HG02571 (cell line): ENCODE measurements at regions not wholly inside any gene's neighbourhood (a gene's known extent, or its start where the extent isn't known, plus 50 kb on each side); places are given as distances from the start of the nearest gene placed in this dataset.
"Not testable (repeated sequence)": the region's sequence is repeated elsewhere in the genome, so short reads cannot be mapped to it uniquely, and the experiment has no call there.

Experiments
- ATAC-seq: cut with Tn5 transposase; IDR thresholded peaks from one replicate; pipeline ENCODE4 v1.9.1; 2021; ENCODE audit warnings: mild to moderate bottlenecking, moderate library complexity; ENCODE audit not compliant: unreplicated experiment

DNA sequence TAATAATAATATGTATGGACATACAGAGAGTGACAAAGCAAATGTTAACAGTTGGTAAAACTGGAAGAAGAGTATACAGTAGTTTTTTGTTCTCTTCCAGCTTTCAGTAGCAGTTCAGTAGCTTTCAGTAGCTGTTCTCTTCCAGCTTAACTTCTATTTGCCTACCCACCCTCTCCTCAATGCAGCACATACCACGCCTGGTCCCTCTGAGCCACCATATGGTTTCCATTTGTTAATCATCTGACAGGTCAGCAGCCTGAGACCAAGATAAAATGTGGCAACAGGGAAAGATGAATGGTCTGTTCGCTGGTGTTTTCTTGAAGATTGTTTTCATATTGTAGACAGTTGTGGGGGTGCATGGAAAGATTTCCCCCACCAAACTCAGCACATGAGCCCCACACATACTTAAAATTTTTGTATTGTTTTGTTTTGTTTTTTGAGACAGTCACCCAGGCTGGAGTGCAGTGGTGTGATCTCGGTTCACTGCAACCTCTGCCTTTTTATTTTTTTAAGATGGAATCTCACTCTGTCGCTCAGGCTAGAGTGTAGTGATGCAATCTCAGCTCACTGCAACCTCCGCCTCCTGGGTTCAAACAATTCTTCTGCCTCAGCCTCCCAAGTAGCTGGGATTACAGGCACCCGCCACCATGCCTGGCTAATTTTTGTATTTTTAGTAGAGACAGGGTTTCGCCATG is 56.8 kb downstream of the ATP6V0E2 start:
- ATAC-seq: not testable (repeated sequence)

GRCh38 chr7:149933776-149934175 is 60.0 kb downstream of the ATP6V0E2 start:
- not testable (repeated sequence) for ATAC-seq

DNA sequence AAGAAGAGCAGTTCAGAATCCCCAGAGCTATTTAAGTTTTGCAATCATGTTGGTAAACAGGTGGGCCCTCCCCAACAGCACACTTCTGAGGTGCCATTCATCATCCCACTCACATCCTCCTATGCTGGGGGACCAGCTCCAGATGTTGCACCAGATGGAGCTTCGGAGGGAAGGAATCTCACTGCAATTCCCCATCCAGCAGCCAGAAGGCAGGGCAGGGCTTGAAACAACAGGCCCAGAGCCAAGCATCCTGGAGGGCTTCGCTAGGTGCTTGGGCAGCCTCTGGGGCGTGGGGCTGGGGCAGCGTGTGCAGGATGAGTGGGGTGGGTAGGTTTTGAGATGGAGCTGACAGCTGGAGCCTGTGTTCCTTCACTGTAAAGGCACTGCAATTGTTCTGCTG is 73.6 kb downstream of the ATP6V0E2 start:
- not testable (repeated sequence) for ATAC-seq

DNA sequence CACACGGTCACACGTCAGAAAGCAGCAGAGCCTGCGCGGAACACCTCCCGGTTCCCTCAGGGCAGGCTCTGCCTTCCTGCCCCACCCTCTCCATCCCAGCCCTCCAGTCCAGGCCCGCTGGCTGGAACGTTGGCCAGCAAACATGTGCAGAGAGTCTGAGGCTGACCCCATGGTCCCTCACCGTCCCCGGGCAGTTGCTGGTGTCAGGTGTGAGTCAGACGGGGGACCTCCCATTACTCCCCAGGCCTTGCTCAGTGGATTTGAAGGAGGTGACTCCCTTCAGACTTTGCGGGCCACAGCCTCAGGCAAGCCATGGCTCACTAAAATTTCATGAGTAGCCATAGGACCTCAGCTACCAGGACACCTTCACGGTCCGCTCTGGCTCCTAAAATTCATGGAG is 74.7 kb downstream of the ATP6V0E2 start:
- ATAC-seq: not testable (repeated sequence)

GRCh38 chr7:149949863-149950577 is 76.3 kb downstream of the ATP6V0E2 start:
- ATAC-seq: not testable (repeated sequence)

- ATAC-seq: not testable (repeated sequence)
Measured at GRCh38 chr7:149950578-149950924, 76.8 kb downstream of the ATP6V0E2 start.

DNA sequence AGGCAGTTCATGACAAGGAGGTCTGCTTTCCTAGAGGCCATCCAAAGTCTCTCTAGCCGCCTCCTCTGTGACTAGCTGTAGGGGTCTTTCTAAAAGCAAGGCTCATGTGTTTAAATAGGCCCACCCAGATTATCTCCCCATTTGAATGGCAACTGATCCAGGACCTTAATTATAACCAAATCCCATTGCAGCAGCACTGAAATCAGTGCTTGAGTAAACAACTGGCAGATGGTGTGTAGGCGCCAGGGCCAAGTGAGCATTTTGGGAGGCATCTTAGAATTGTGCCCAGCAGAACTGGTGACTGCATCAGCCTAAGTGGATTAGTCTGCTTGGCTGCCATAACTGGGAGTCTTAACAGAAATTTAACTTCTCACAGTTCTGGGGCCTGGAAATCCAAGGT is 77.8 kb downstream of the ATP6V0E2 start:
- not testable (repeated sequence) for ATAC-seq

- ATAC-seq: not testable (repeated sequence)
Measured at GRCh38 chr7:149958880-149959279, 85.1 kb downstream of the ATP6V0E2 start.

GRCh38 chr7:149960863-149961262 is 87.1 kb downstream of the ATP6V0E2 start:
- ATAC-seq: not testable (repeated sequence)

GRCh38 chr7:149961878-149962277 is 88.1 kb downstream of the ATP6V0E2 start:
- not testable (repeated sequence) for ATAC-seq

- not testable (repeated sequence) for ATAC-seq
Measured at GRCh38 chr7:149962685-149963319, 89.0 kb downstream of the ATP6V0E2 start.

- not testable (repeated sequence) for ATAC-seq
Measured at GRCh38 chr7:149963985-149964384, 90.2 kb downstream of the ATP6V0E2 start.

- ATAC-seq: not testable (repeated sequence)
Measured at GRCh38 chr7:149966444-149966843, 92.7 kb downstream of the ATP6V0E2 start.

DNA sequence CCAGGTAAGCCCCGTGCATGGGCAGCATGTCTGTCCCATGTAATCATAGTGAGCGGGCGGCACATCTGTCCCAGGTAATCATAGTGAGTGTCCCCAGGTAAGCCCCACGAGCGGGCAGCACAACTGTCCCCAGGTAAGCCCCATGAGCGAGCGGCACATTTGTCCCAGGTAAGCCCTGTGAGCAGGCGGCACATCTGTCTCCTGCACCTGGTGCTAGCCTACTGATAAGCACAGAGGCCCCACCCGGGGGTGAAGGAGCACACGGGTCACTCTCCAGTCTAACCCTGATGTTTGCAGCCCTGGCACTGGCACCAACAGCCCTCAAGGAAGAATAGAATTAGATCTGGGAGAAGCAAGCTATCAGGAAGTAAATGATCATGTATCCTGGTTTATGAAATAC is 99.2 kb downstream of the ATP6V0E2 start:
- not testable (repeated sequence) for ATAC-seq

GRCh38 chr7:149973681-149974080 is 99.9 kb downstream of the ATP6V0E2 start:
- ATAC-seq: not testable (repeated sequence)

GRCh38 chr7:149975608-149976007 is 101.8 kb downstream of the ATP6V0E2 start:
- ATAC-seq: not testable (repeated sequence)

DNA sequence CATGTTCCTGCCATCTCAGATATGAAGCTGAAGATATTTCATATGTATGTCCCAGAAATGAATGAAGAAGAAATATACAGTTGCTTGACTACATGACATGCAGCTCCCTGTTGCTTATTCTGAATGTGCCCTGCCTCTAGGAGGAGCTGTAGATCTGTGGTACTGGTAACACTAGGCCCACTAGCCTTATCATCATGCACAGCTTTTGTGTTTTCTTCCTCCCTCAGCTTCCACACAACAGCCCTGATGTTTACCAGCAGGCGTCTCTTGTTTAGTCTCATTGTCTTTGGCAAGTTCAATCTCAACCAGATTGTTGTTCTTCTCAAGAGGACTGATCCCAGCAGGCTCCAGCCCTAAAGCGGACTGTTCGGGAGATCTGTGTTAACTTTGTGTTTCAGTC is 104.8 kb downstream of the ATP6V0E2 start:
- not testable (repeated sequence) for ATAC-seq

DNA sequence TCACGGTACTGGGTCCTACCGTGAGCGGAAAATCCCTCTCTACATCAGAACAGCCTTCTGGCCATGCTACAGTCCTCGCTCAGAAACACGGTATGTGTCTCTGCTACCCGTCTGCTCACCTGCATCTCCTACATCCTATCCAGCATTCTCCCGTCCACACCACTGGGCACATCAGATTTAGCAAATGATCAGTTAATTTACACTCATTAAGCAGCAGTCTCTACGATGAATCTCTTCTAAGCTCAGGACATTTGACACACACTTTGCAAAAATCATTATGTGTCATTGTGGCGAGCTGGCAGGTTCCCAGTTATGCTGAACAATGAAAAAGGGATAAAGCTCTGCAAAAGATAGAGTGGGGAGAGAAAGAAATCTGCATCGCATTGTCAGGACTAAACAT is 105.2 kb downstream of the ATP6V0E2 start:
- ATAC-seq: not testable (repeated sequence)

GRCh38 chr7:149982537-149983112 is 108.9 kb downstream of the ATP6V0E2 start:
- ATAC-seq: not testable (repeated sequence)

- not testable (repeated sequence) for ATAC-seq
Measured at GRCh38 chr7:149986866-149987265, 113.1 kb downstream of the ATP6V0E2 start.

- ATAC-seq: not testable (repeated sequence)
Measured at GRCh38 chr7:149991652-149992302, 118.0 kb downstream of the ATP6V0E2 start.
